ENCODE measurements at regions not wholly inside any gene's neighbourhood (a gene's known extent, or its start where the extent isn't known, plus 50 kb on each side); places are given as distances from the start of the nearest gene placed in this dataset.

GRCh38 chr1:212498283-212499040 lies 65.7 kb downstream of the NENF start:
- TF ChIP-seq POLR2A (IDR thresholded peaks at IDR 0.05): no peak
- TF ChIP-seq CTCF (IDR thresholded peaks at IDR 0.05): no peak
- no peak for TF ChIP-seq EP300 (IDR thresholded peaks at IDR 0.05)

Measured in tibial nerve (tissue), 4 donors.